Upper lobe of right lung (tissue), 1 donor: ENCODE measurements at regions not wholly inside any gene's neighbourhood (a gene's known extent, or its start where the extent isn't known, plus 50 kb on each side); places are given as distances from the start of the nearest gene placed in this dataset.

ENCODE experiments used
- ATAC-seq: fragments of 200-7000 bp; cut with Tn5 transposase; one replicate; pipeline ENCODE4 v1.9.1; 2020; ENCODE audit warnings: mild to moderate bottlenecking, moderate library complexity
- DNase-seq: peaks from one replicate; pipeline ENCODE4 v3.0.0-alpha.2; 2020
- H3K27ac ChIP-seq: fragments of 200-600 bp; one replicate; pipeline ENCODE4 v1.8.0; 2022
- H3K27me3 ChIP-seq: fragments of 200-600 bp; one replicate; pipeline ENCODE4 v1.8.0; 2022; ENCODE audit warnings: mild to moderate bottlenecking
- H3K36me3 ChIP-seq: fragments of 200-600 bp; one replicate; pipeline ENCODE4 v1.8.0; 2022
- H3K4me1 ChIP-seq: fragments of 200-600 bp; one replicate; pipeline ENCODE4 v1.8.0; 2022
- H3K4me3 ChIP-seq: fragments of 200-600 bp; one replicate; pipeline ENCODE4 v1.8.0; 2022; ENCODE audit warnings: mild to moderate bottlenecking
- H3K9me3 ChIP-seq: fragments of 200-600 bp; one replicate; pipeline ENCODE4 v1.8.0; 2022
- CTCF ChIP-seq: fragments of 200-600 bp; IDR thresholded peaks from one replicate; pipeline ENCODE4 v1.8.0; 2022; ENCODE audit warnings: antibody characterized with exemption
- intact Hi-C: fragments of 100-400 bp; cut with DNase I; formaldehyde crosslinking; loops from one replicate; pipeline ENCODE4 v1.11.0; 2022
- donor health status: DM: no; HTN: yes; CAD: no; lungs with severe emphysema.

- no peaks in the 10 kb centered on the region for H3K4me1 ChIP-seq
- TF ChIP-seq CTCF: no peak
- H3K4me3 ChIP-seq: no peak overlapping the region
- ATAC-seq (peak; percentile 60), DNase-seq (no peak)
- H3K27ac ChIP-seq: no peak overlapping the region
- no peaks in the 10 kb centered on the region for H3K27me3 ChIP-seq
- intact Hi-C loops: no loop called here
- no peaks in the 10 kb centered on the region for H3K9me3 ChIP-seq
- H3K36me3 ChIP-seq: no peaks in the 10 kb centered on the region
These were observed 115.7 kb upstream of the RAG2 start for GRCh38 chr11:36713715-36714114.

GRCh38 chr11:36711104-36711825, 113.2 kb upstream of the RAG2 start:
- Histone ChIP-seq H3K4me1 (no peaks in the 10 kb centered on the region), H3K9me3 (no peaks in the 10 kb centered on the region), H3K27me3 (no peaks in the 10 kb centered on the region), H3K4me3 (no peak overlapping the region), H3K36me3 (no peaks in the 10 kb centered on the region), H3K27ac (no peak overlapping the region)
- DNase-seq: no peak
- intact Hi-C loops: no loop called here
- no peak for ATAC-seq
- no peak for TF ChIP-seq CTCF
